DND-41 (cell line): ENCODE measurements at regions not wholly inside any gene's neighbourhood (a gene's known extent, or its start where the extent isn't known, plus 50 kb on each side); places are given as distances from the start of the nearest gene placed in this dataset.

Experiments
- EZH2 ChIP-seq: IDR thresholded peaks from 3 replicates; pipeline ENCODE4 v1.6.1; 2012; ENCODE audit warnings: borderline replicate concordance, low read depth, mild to moderate bottlenecking, moderate library complexity, low read length, inconsistent platforms; ENCODE audit not compliant: severe bottlenecking
- TF ChIP-seq, protein P1 (sequence below): IDR thresholded peaks from 2 replicates; pipeline ENCODE4 v1.5.1; 2012; ENCODE audit warnings: borderline replicate concordance, low read length, moderate library complexity, mild to moderate bottlenecking; ENCODE audit not compliant: poor library complexity, severe bottlenecking; ENCODE audit errors: extremely low read depth

DNA sequence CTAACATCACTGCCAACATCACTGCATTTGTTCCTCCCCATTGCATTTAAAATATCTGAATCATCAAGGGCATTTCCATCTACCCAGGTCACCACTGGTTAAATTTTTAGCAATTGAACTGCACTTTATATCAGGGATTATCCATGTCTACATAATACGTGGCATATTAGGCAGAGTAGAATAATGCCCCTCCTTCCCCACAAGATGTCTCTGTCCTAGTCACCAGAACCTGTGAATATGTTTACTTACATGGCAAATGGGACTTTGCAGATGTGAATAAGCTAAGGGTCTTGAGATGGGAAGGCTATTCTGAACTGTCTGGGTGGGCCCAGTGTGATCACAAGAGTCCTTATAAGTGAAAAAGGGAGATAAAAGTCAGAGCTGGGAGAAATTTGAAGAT, 181.7 kb upstream of the ARID2 start:
- TF ChIP-seq, protein P1, sequence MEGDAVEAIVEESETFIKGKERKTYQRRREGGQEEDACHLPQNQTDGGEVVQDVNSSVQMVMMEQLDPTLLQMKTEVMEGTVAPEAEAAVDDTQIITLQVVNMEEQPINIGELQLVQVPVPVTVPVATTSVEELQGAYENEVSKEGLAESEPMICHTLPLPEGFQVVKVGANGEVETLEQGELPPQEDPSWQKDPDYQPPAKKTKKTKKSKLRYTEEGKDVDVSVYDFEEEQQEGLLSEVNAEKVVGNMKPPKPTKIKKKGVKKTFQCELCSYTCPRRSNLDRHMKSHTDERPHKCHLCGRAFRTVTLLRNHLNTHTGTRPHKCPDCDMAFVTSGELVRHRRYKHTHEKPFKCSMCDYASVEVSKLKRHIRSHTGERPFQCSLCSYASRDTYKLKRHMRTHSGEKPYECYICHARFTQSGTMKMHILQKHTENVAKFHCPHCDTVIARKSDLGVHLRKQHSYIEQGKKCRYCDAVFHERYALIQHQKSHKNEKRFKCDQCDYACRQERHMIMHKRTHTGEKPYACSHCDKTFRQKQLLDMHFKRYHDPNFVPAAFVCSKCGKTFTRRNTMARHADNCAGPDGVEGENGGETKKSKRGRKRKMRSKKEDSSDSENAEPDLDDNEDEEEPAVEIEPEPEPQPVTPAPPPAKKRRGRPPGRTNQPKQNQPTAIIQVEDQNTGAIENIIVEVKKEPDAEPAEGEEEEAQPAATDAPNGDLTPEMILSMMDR, result peak; percentile 47
- no peak for TF ChIP-seq EZH2
